Neural crest cell (in vitro differentiated cells): ENCODE measurements at regions not wholly inside any gene's neighbourhood (a gene's known extent, or its start where the extent isn't known, plus 50 kb on each side); places are given as distances from the start of the nearest gene placed in this dataset.

Source experiments
- DNase-seq: peaks from one replicate; pipeline ENCODE4 v3.0.0; 2021; ENCODE audit warnings: low read depth, mixed read lengths, low spot score
- H3K27ac Mint-ChIP-seq: one replicate; pipeline ENCODE4 v1.8.0; 2021; ENCODE audit warnings: mild to moderate bottlenecking, mixed read lengths; ENCODE audit not compliant: unreplicated experiment
- H3K27me3 Mint-ChIP-seq: 2 replicates; pipeline ENCODE4 v1.8.0; 2021; ENCODE audit warnings: low read depth, mild to moderate bottlenecking, mixed read lengths
- H3K36me3 Mint-ChIP-seq: 2 replicates; pipeline ENCODE4 v1.8.0; 2021; ENCODE audit warnings: low read depth, mild to moderate bottlenecking, mixed read lengths
- H3K4me1 Mint-ChIP-seq: 2 replicates; pipeline ENCODE4 v1.8.0; 2021; ENCODE audit warnings: mixed read lengths
- H3K4me3 Mint-ChIP-seq: one replicate; pipeline ENCODE4 v1.8.0; 2021; ENCODE audit warnings: mild to moderate bottlenecking, mixed read lengths
- H3K9me3 Mint-ChIP-seq: 2 replicates; pipeline ENCODE4 v1.8.0; 2021; ENCODE audit warnings: mixed read lengths
- TF ChIP-seq, protein P1 (sequence below): fragments of 200-600 bp; sonication (generic); conservative IDR thresholded peaks from 2 replicates; pipeline ENCODE4 v1.5.0; 2021; ENCODE audit warnings: antibody characterized with exemption, mild to moderate bottlenecking

DNA sequence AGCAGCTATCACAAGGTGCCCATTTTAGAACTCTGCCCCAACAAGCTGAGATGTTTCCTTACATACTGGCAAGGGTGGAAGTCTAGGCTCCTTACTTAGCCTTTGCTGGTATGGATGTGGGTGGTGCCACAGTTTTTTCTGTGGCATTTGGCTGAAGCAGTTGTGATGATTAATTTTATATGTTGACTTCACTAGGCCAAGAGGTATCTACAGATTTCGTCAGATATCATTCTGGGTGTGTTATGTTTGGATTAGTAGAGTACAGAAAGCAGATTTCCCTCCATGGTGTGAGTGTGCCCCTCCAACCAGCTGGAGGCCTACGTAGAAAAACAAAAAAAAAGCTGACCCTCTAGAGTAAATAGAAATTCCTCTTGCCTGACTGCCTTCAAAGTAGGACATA is 317.0 kb downstream of the BARHL2 start:
- TF ChIP-seq, protein P1, sequence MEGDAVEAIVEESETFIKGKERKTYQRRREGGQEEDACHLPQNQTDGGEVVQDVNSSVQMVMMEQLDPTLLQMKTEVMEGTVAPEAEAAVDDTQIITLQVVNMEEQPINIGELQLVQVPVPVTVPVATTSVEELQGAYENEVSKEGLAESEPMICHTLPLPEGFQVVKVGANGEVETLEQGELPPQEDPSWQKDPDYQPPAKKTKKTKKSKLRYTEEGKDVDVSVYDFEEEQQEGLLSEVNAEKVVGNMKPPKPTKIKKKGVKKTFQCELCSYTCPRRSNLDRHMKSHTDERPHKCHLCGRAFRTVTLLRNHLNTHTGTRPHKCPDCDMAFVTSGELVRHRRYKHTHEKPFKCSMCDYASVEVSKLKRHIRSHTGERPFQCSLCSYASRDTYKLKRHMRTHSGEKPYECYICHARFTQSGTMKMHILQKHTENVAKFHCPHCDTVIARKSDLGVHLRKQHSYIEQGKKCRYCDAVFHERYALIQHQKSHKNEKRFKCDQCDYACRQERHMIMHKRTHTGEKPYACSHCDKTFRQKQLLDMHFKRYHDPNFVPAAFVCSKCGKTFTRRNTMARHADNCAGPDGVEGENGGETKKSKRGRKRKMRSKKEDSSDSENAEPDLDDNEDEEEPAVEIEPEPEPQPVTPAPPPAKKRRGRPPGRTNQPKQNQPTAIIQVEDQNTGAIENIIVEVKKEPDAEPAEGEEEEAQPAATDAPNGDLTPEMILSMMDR, result no peak
- Mint-ChIP-seq H3K9me3 (no peaks in the 10 kb centered on the region), H3K4me1 (peaks cover 12% of the 10 kb centered on the region), H3K27me3 (no peaks in the 10 kb centered on the region), H3K36me3 (no peaks in the 10 kb centered on the region), H3K27ac (no peak overlapping the region), H3K4me3 (no peak overlapping the region)
- DNase-seq, result no peak

DNA sequence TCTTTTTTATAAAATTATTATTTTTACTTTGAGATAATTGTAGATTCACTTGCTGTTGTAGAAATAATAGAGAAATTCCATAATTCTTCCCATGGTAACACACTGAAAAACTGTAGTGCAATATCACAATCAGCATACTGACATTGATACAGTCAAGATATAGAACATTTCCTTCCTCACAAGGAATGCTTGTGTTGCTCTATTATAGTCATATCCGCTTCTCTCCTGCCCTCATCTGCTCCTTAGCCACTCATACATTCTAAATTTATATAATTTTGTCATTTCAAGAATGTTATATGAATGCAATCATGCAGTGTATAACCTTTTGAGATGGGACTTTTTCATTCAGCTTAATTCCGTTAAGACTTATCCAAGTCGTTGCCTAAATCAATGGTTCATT is 320.2 kb downstream of the BARHL2 start:
- Mint-ChIP-seq H3K4me1 (no peaks in the 10 kb centered on the region), H3K36me3 (no peaks in the 10 kb centered on the region), H3K27me3 (no peaks in the 10 kb centered on the region), H3K4me3 (no peak overlapping the region), H3K9me3 (no peaks in the 10 kb centered on the region), H3K27ac (no peak overlapping the region)
- DNase-seq, result no peak
- TF ChIP-seq, protein P1, result no peak

DNA sequence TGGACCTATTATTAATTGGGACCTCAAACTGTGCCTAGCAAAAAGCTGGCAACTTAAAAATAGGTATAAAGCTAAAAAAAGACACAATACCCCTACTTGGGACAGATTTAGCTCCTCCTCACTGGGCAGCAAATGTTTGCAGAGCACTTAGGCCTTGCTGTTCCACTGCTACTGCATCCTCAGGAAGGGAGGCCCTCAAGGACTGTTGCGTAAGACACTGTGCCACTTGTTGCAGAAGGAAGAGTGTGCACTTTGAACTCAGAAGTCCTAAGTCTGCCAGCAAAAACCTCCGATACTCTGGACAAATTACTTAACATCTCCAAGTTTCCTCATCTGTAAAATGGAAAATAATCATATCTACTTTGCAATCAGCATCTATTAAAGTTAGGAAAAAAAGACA is 322.9 kb downstream of the BARHL2 start:
- TF ChIP-seq, protein P1, result no peak
- no peaks in the 10 kb centered on the region for H3K27me3 Mint-ChIP-seq
- no peak for DNase-seq
- no peaks in the 10 kb centered on the region for H3K36me3 Mint-ChIP-seq
- no peaks in the 10 kb centered on the region for H3K9me3 Mint-ChIP-seq
- H3K4me3 Mint-ChIP-seq, result no peak overlapping the region
- H3K27ac Mint-ChIP-seq, result no peak overlapping the region
- peaks cover 13% of the 10 kb centered on the region for H3K4me1 Mint-ChIP-seq

DNA sequence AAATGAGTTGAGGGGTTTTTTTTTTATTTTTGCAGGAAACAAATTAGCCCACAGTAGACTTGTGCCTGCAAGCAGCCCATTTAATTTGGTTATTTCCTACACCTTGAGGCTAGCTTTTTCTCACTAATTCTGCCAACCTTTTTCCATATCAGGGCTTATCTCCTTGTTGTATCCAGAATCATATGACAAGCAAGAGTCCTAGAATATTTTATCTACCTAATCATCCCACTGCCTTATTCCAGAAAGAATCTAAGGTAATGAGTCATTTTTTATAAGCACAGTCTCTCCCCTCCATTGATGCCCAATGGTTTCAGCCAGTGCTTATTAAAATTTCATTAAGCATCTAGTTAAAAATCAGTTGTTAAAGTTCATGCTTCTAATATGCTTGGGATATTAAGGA is 324.1 kb downstream of the BARHL2 start:
- DNase-seq, result no peak
- H3K9me3 Mint-ChIP-seq, result no peaks in the 10 kb centered on the region
- no peak overlapping the region for H3K27ac Mint-ChIP-seq
- TF ChIP-seq, protein P1, result no peak
- no peaks in the 10 kb centered on the region for H3K27me3 Mint-ChIP-seq
- no peaks in the 10 kb centered on the region for H3K36me3 Mint-ChIP-seq
- H3K4me1 Mint-ChIP-seq, result peaks cover 17% of the 10 kb centered on the region
- no peak overlapping the region for H3K4me3 Mint-ChIP-seq

DNA sequence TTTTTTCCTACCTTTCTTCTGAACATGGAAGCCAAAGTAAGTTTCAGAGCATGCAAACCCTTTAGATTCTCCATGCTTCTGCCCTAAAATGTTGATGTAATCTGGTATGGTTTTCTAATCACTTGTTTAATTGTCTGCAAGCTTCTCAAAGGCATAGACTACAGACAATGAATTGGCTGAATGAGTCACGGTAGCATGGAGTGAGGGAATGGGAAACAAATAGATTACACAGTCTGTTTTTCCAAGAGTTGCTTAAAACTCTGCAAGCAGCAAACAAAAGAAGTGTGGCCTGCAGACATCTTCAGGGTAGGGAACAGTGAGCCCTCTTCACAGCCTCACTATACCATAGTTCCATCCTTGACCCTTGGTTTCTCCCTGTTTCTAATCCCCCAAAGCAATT is 326.0 kb downstream of the BARHL2 start:
- TF ChIP-seq, protein P1, result no peak
- H3K27me3 Mint-ChIP-seq, result no peaks in the 10 kb centered on the region
- peaks cover 26% of the 10 kb centered on the region for H3K4me1 Mint-ChIP-seq
- H3K36me3 Mint-ChIP-seq, result no peaks in the 10 kb centered on the region
- no peak overlapping the region for H3K27ac Mint-ChIP-seq
- no peak overlapping the region for H3K4me3 Mint-ChIP-seq
- H3K9me3 Mint-ChIP-seq, result no peaks in the 10 kb centered on the region
- no peak for DNase-seq

DNA sequence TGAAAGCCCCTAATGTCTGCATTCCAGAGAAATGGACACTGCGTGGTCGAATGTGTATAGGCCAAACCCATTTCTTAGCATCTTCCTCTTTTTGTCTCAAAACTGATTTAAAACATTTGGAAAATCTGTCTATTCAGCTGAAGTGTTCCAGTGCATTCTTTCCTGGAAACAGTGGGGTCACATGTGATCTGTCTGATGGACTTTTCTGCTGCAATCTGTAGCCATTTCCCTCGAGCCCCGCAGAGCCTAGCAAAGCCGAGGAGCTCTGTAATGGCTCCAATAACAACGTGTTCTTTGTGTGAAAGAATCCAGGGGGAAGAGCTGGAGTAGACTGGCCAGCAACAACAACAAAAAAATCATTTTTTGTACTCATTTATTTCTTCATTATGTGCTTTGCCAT is 329.3 kb downstream of the BARHL2 start:
- Mint-ChIP-seq H3K4me1 (peaks cover 26% of the 10 kb centered on the region), H3K27me3 (no peaks in the 10 kb centered on the region), H3K9me3 (no peaks in the 10 kb centered on the region), H3K36me3 (no peaks in the 10 kb centered on the region), H3K27ac (peak overlapping the region; percentile 95), H3K4me3 (no peak overlapping the region)
- TF ChIP-seq, protein P1, result no peak
- no peak for DNase-seq
